OCI-LY3 (cell line): ENCODE measurements at regions not wholly inside any gene's neighbourhood (a gene's known extent, or its start where the extent isn't known, plus 50 kb on each side); places are given as distances from the start of the nearest gene placed in this dataset.

ENCODE experiments used
- EZH2phosphoT487 ChIP-seq: fragments of 200-600 bp; shearing (Covaris generic); IDR thresholded peaks from 2 replicates; pipeline ENCODE4 v1.6.1; 2018; ENCODE audit warnings: antibody characterized with exemption, mixed run types, low read depth
- TF ChIP-seq, protein P1 (sequence below): fragments of 200-600, 300-600 bp; sonication (generic); IDR thresholded peaks from 2 replicates; pipeline ENCODE4 v1.5.1; 2014; ENCODE audit warnings: antibody characterized with exemption, low read length, low read depth

- TF ChIP-seq, protein P1, sequence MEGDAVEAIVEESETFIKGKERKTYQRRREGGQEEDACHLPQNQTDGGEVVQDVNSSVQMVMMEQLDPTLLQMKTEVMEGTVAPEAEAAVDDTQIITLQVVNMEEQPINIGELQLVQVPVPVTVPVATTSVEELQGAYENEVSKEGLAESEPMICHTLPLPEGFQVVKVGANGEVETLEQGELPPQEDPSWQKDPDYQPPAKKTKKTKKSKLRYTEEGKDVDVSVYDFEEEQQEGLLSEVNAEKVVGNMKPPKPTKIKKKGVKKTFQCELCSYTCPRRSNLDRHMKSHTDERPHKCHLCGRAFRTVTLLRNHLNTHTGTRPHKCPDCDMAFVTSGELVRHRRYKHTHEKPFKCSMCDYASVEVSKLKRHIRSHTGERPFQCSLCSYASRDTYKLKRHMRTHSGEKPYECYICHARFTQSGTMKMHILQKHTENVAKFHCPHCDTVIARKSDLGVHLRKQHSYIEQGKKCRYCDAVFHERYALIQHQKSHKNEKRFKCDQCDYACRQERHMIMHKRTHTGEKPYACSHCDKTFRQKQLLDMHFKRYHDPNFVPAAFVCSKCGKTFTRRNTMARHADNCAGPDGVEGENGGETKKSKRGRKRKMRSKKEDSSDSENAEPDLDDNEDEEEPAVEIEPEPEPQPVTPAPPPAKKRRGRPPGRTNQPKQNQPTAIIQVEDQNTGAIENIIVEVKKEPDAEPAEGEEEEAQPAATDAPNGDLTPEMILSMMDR: no peak
- no peak for TF ChIP-seq EZH2phosphoT487
Measured at GRCh38 chr1:196002906-196003305, 605.3 kb downstream of the KCNT2 start.
